Activated naive CD4-positive, alpha-beta T cell treated with anti-CD3 and anti-CD28 coated beads, Interleukin-2, amount 50 U/mL, for 72 hours (primary cell): ENCODE measurements at regions not wholly inside any gene's neighbourhood (a gene's known extent, or its start where the extent isn't known, plus 50 kb on each side); places are given as distances from the start of the nearest gene placed in this dataset.

Experiments
- ATAC-seq, 2 donors: fragments of 150-1000 bp; cut with Tn5 transposase; 2 replicates each; pipeline ENCODE4 v1.10.0; 2021; ENCODE audit warnings: mild to moderate bottlenecking in 2 of 2, moderate library complexity in 2 of 2
- DNase-seq, 2 donors: peaks; one replicate each; pipeline ENCODE4 v3.0.0; 2021 to 2022; ENCODE audit warnings: low spot score in 2 of 2
- H3K27ac Mint-ChIP-seq, 2 donors: one replicate each; pipeline ENCODE4 v1.8.0; 2022; ENCODE audit warnings: mild to moderate bottlenecking in 2 of 2, mixed read lengths in 2 of 2
- H3K36me3 Mint-ChIP-seq, 2 donors: one replicate each; pipeline ENCODE4 v1.8.0; 2022; ENCODE audit warnings: mixed read lengths in 2 of 2
- H3K9me3 Mint-ChIP-seq, 2 donors: one replicate each; pipeline ENCODE4 v1.8.0; 2022; ENCODE audit warnings: mixed read lengths in 2 of 2

- peaks cover 0 to 11% of the 10 kb centered on the region in 2 donors for H3K36me3 Mint-ChIP-seq
- H3K27ac Mint-ChIP-seq: no peak overlapping the region
- ATAC-seq (no peak), DNase-seq (no peak)
- peaks cover 0 to 16% of the 10 kb centered on the region in 2 donors for H3K9me3 Mint-ChIP-seq
Measured at GRCh38 chr3:177674186-177674585, 476.9 kb upstream of the TBL1XR1 start.

- ATAC-seq: no peak
- H3K27ac Mint-ChIP-seq: no peak overlapping the region
- DNase-seq: no peak
- H3K9me3 Mint-ChIP-seq: peaks cover 0 to 4% of the 10 kb centered on the region in 2 donors
- H3K36me3 Mint-ChIP-seq: no peaks in the 10 kb centered on the region
Measured at GRCh38 chr3:177676148-177676547, 478.9 kb upstream of the TBL1XR1 start.

GRCh38 chr3:177676947-177677587 lies 479.8 kb upstream of the TBL1XR1 start:
- ATAC-seq: no peak
- Mint-ChIP-seq H3K9me3 (peaks cover 0 to 10% of the 10 kb centered on the region in 2 donors), H3K27ac (peak overlapping the region in 1 of 2 donors; percentile 13), H3K36me3 (peaks cover 4 to 6% of the 10 kb centered on the region in 2 donors)
- DNase-seq: no peak

GRCh38 chr3:177679568-177680471 lies 482.5 kb upstream of the TBL1XR1 start:
- Mint-ChIP-seq H3K27ac (peak overlapping the region; percentile 17 to 32), H3K36me3 (peaks cover 6 to 9% of the 10 kb centered on the region in 2 donors), H3K9me3 (peaks cover 0 to 10% of the 10 kb centered on the region in 2 donors)
- DNase-seq: peak in 1 of 2 donors; percentile 23
- peak; percentile 89 to 92 for ATAC-seq

GRCh38 chr3:177680472-177680821 lies 483.2 kb upstream of the TBL1XR1 start:
- DNase-seq (no peak), ATAC-seq (no peak)
- H3K36me3 Mint-ChIP-seq: peaks cover 6 to 9% of the 10 kb centered on the region in 2 donors
- peaks cover 0 to 10% of the 10 kb centered on the region in 2 donors for H3K9me3 Mint-ChIP-seq
- H3K27ac Mint-ChIP-seq: peak overlapping the region in 1 of 2 donors; percentile 32

GRCh38 chr3:177681156-177681555 lies 483.9 kb upstream of the TBL1XR1 start:
- H3K9me3 Mint-ChIP-seq: peaks cover 0 to 10% of the 10 kb centered on the region in 2 donors

GRCh38 chr3:177681852-177682251 lies 484.6 kb upstream of the TBL1XR1 start:
- H3K27ac Mint-ChIP-seq: no peak overlapping the region
- peaks cover 6 to 9% of the 10 kb centered on the region in 2 donors for H3K36me3 Mint-ChIP-seq
- DNase-seq: no peak
- no peak for ATAC-seq
- peaks cover 0 to 10% of the 10 kb centered on the region in 2 donors for H3K9me3 Mint-ChIP-seq

More at GRCh38 chr3:177681156-177681555, 483.9 kb upstream of the TBL1XR1 start:
- Mint-ChIP-seq H3K27ac (no peak overlapping the region), H3K36me3 (peaks cover 6 to 9% of the 10 kb centered on the region in 2 donors)
- ATAC-seq: no peak
- no peak for DNase-seq

DNA sequence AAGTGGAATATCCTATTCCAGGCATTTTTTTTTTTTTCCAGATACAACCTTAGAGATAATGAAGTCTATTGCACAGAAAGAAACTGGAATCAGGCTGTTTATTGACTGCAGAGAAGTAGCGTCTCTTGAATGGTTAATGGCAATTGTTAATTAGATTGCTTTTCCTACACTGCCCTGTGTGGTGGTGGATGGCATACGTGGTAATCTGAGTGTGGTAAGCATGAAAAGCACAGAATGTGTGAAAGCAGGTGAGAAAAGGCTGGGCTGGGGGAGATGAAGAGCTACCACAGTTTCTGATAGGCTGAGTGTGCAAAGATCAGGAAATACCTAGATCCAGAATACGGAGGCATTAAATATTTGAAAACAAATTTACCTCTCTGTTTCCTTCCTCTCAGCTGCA lies 486.3 kb upstream of the TBL1XR1 start:
- ATAC-seq (no peak), DNase-seq (no peak)
- no peak overlapping the region for H3K27ac Mint-ChIP-seq
- peaks cover 6 to 9% of the 10 kb centered on the region in 2 donors for H3K36me3 Mint-ChIP-seq
- H3K9me3 Mint-ChIP-seq: peaks cover 0 to 10% of the 10 kb centered on the region in 2 donors

DNA sequence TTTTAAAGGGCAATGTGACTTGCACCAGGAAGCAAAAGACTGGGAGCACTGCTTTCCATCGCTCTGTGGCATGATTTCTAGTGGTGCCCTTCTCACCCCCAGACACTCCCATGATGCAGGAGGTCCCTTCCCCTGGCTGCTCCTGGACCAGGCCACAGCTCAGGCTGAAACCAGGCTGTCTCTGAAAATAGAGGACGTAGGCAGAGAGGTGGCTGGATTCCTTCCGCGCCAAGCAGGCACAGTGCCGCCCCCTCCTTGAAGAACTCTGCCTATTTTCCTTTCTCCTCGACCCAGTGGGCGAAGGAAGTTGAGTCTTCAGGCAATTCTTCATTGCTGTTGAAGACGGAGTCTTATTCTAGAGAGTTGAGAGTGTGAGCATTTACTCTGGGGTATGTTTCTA lies 489.4 kb upstream of the TBL1XR1 start:
- no peak for DNase-seq
- Mint-ChIP-seq H3K36me3 (peaks cover 2 to 7% of the 10 kb centered on the region in 2 donors), H3K27ac (no peak overlapping the region), H3K9me3 (peaks cover 0 to 1% of the 10 kb centered on the region in 2 donors)
- no peak for ATAC-seq

- Mint-ChIP-seq H3K36me3 (peaks cover 0 to 4% of the 10 kb centered on the region in 2 donors), H3K9me3 (no peaks in the 10 kb centered on the region), H3K27ac (no peak overlapping the region)
- DNase-seq (no peak), ATAC-seq (no peak)
Measured at GRCh38 chr3:177687291-177687690, 490.0 kb upstream of the TBL1XR1 start.

DNA sequence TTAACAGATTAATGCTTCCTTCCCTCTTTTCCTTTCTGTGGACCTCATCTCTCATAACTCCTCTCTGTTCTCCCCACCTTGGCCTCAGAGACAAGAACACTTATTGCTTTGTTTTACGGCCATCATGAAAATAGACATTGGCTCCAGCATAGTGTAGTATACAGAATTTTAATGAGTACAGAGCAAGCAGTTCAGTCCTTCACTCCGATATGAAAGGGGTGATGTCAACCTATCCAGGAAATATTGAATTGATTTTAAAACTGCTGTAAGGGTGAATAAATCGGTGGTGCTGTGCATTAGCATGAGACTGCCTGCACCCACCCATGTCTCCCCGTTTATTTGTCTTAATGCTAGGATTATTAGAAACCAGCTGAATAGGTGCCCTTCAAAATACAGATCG lies 490.9 kb upstream of the TBL1XR1 start:
- no peak overlapping the region for H3K27ac Mint-ChIP-seq
- ATAC-seq: no peak
- no peaks in the 10 kb centered on the region for H3K36me3 Mint-ChIP-seq

GRCh38 chr3:177689077-177689476 lies 491.8 kb upstream of the TBL1XR1 start:
- H3K9me3 Mint-ChIP-seq: no peaks in the 10 kb centered on the region
- no peak for ATAC-seq
- no peak for DNase-seq
- H3K27ac Mint-ChIP-seq: no peak overlapping the region
- no peaks in the 10 kb centered on the region for H3K36me3 Mint-ChIP-seq

More for the DNA sequence above, 490.9 kb upstream of the TBL1XR1 start:
- no peaks in the 10 kb centered on the region for H3K9me3 Mint-ChIP-seq
- no peak for DNase-seq

DNA sequence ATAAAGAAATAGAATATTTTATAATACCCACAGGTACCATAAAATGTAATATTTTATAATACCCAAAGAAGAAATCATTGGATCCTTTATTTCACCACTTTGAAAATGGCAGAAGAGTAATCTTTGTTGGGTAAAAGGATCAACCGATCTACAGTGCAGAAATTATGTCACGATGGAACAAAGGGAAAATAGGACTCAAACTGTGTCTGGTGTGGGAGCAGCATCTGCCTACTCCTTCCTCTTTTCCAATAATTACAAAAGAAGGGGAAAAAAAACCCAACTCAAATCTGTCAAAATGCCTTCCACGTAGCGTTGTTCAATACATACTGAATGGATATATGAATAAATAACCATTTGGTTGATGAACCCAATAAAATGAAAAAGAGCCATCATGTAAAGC lies 492.6 kb upstream of the TBL1XR1 start:
- H3K27ac Mint-ChIP-seq: no peak overlapping the region
- DNase-seq: no peak
- H3K36me3 Mint-ChIP-seq: no peaks in the 10 kb centered on the region
- H3K9me3 Mint-ChIP-seq: no peaks in the 10 kb centered on the region
- no peak for ATAC-seq

- H3K9me3 Mint-ChIP-seq: no peaks in the 10 kb centered on the region
- DNase-seq (no peak), ATAC-seq (no peak)
- H3K36me3 Mint-ChIP-seq: no peaks in the 10 kb centered on the region
- no peak overlapping the region for H3K27ac Mint-ChIP-seq
Measured at GRCh38 chr3:177690306-177690705, 493.0 kb upstream of the TBL1XR1 start.

DNA sequence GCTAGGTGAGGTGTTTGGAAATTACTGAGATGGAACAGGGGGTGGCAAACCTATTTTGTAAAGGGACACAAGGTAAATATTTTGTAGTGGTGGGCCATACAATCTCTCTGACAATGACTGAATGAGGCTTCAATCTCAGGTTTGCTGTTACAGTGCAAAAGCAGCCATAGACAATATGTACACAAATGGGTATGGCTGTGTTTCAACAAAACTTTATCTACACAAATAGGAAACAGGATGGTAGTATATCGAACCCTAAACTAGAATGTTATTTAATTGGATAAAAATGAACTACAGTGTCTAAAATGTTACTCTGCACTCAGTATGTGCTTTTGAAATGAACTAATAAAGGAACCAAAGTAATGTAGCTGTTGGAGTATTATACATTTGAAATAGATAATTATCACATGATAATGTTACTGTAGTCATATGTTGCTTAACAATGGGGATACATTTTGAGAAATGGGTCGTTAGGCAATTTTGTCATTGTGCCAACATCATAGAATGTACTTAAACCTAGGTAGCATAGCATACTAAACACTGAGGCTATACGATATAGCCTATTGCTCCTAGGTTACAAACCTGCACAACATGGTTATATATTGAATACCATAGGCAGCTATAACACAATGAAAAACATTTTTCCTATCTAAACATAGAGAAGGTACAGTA lies 495.2 kb upstream of the TBL1XR1 start:
- no peak for ATAC-seq
- DNase-seq: no peak
- H3K36me3 Mint-ChIP-seq: no peaks in the 10 kb centered on the region
- H3K9me3 Mint-ChIP-seq: no peaks in the 10 kb centered on the region
- H3K27ac Mint-ChIP-seq: no peak overlapping the region

DNA sequence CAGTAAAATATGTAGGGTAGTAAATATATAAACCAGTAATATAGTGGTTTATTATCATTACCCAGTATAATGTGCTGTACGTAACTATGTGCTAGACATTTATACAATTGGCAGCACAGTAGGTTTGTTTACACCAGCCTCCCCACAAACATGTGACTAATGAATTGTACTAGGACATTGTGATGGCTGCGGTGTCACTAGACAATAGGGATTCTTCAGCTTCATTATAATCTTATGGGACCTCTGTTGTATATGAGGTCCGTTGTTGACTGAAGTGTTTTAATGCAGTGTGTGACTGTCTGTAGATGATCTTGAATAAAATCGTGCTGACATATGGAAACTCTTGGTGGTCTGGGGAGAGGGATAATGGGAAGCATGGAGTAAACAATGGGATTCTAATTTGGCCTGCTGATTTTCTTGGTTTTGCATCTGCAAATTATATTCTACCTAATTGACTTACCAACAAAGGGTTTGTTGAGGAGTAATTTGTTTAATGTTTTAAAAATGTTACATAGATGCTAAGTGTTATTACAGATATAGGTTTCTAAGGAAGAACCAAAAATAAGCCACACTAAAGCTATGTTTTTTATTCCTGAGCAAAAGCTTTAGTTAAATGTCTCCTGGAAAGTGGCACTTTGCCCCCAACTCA lies 496.5 kb upstream of the TBL1XR1 start:
- DNase-seq (no peak), ATAC-seq (no peak)
- Mint-ChIP-seq H3K36me3 (no peaks in the 10 kb centered on the region), H3K27ac (no peak overlapping the region), H3K9me3 (no peaks in the 10 kb centered on the region)

DNA sequence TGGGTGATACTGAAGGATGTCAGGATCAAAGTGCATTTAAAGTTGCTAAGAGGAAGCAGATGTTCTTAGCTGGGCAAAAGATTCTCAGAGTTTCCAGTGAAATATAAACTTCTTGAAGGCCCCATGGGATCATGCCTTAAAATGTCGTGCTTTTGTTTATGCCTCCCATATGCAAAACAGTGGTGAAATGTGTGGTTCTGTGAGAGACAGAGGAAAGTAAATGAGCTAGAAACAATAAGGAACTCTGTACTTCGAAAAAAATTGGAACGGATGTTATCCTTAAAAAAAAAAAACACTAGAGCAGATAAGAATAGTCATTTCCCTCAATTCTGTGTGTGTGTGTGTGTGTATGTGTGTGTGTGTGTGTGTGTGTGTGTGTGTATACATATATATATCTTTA lies 497.0 kb upstream of the TBL1XR1 start:
- DNase-seq (no peak), ATAC-seq (no peak)
- Mint-ChIP-seq H3K9me3 (no peaks in the 10 kb centered on the region), H3K27ac (no peak overlapping the region), H3K36me3 (no peaks in the 10 kb centered on the region)
